ENCODE measurements at regions not wholly inside any gene's neighbourhood (a gene's known extent, or its start where the extent isn't known, plus 50 kb on each side); places are given as distances from the start of the nearest gene placed in this dataset.

DNA sequence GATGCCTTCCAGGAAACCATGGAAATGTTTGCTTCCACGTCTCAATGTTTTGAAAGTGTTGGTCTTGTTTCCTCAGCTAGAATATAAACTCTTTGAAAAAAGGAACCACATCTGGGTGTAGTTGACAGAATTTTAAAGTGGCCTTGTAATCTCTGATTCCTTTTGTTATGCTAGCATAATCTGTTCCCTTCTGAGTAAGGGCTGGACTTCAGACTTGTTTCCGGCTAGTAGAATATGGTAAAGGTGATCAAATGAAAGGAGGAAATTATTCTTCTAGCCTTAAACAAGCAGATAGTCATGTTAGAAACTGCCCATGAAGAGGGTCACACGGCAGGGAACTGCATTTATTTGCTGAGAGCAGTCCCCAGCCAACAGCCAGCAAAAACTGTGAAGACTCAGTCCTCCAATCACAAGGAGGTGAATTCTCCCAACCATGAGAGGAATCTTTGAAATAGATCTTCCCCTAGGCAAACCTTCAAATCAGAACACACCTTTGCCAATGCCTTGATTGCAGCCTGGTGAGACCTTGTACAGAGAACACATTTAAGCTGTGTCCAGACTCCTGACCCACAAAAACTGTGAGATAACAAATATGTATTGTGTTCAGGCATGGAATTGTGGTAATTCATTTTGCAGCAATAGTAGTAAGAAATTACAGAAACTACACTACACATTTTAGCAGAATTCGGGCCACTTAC, 316.9 kb upstream of the SP8 start:
- no peak for FAIRE-seq
- TF ChIP-seq POLR2A (IDR thresholded peaks at IDR 0.05; ENCODE audit: low read depth, low read length): no peak
- no peak for DNase-seq (ENCODE audit: insufficient read length, low spot score)

DNA sequence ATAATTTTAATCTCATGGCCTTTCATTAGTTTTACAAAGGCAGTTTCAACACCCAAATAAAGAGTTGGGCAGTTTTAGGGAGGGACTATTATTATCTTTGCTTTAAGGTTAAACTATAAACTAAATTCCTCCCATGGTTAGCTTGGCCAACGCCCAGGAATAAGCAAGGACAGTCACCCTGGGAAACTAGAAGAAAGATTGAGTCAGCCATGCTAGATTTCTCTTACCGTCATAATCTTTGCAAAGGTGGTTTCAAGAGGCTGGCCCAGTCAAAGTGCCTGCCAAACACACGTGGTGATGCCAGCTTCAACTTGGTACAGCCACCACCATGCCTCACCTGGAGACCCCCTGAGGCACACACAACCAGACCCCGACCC, 317.4 kb upstream of the SP8 start:
- FAIRE-seq: no peak
- DNase-seq (ENCODE audit: insufficient read length, low spot score): no peak
- no peak for TF ChIP-seq POLR2A (IDR thresholded peaks at IDR 0.05; ENCODE audit: low read depth, low read length)

DNA sequence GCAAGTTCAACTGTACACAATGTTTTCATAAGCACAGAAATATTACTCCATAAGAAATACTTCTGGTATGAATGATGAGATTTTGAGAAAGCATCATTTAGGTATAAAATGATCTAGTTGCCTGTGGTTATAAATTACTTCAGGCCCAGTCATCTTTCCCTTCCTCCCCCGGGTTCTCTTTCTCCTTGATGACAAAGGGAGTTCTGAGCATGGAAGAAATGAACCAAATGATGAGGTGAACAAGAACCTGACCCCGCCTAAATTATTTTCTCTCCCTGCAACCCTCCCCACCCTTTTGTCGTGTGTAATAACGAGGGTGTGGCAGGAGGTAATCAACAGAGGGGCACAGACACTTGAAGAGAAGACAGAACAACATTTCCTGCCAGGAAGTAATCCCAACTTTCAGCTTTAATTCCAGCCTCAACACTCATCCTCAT, 319.6 kb upstream of the SP8 start:
- DNase-seq (ENCODE audit: insufficient read length, low spot score) (no peak), FAIRE-seq (no peak)
- no peak for TF ChIP-seq POLR2A (IDR thresholded peaks at IDR 0.05; ENCODE audit: low read depth, low read length)

GRCh38 chr7:21107101-21107500, 320.4 kb upstream of the SP8 start:
- no peak for DNase-seq (ENCODE audit: insufficient read length, low spot score)
- FAIRE-seq: no peak
- no peak for TF ChIP-seq POLR2A (IDR thresholded peaks at IDR 0.05; ENCODE audit: low read depth, low read length)

GRCh38 chr7:21108182-21108581, 319.7 kb upstream of the SP4 start:
- DNase-seq (ENCODE audit: insufficient read length, low spot score) (no peak), FAIRE-seq (no peak)
- no peak for TF ChIP-seq POLR2A (IDR thresholded peaks at IDR 0.05; ENCODE audit: low read depth, low read length)

- DNase-seq (ENCODE audit: insufficient read length, low spot score): no peak
- TF ChIP-seq POLR2A (IDR thresholded peaks at IDR 0.05; ENCODE audit: low read depth, low read length): no peak
- no peak for FAIRE-seq
Observed at GRCh38 chr7:21113609-21114415, 314.1 kb upstream of the SP4 start.

- no peak for DNase-seq (ENCODE audit: insufficient read length, low spot score)
- no peak for TF ChIP-seq POLR2A (IDR thresholded peaks at IDR 0.05; ENCODE audit: low read depth, low read length)
- no peak for FAIRE-seq
Observed at GRCh38 chr7:21123586-21123985, 304.3 kb upstream of the SP4 start.

GRCh38 chr7:21125297-21125696, 302.6 kb upstream of the SP4 start:
- no peak for DNase-seq (ENCODE audit: insufficient read length, low spot score)
- FAIRE-seq: no peak
- TF ChIP-seq POLR2A (IDR thresholded peaks at IDR 0.05; ENCODE audit: low read depth, low read length): no peak

DNA sequence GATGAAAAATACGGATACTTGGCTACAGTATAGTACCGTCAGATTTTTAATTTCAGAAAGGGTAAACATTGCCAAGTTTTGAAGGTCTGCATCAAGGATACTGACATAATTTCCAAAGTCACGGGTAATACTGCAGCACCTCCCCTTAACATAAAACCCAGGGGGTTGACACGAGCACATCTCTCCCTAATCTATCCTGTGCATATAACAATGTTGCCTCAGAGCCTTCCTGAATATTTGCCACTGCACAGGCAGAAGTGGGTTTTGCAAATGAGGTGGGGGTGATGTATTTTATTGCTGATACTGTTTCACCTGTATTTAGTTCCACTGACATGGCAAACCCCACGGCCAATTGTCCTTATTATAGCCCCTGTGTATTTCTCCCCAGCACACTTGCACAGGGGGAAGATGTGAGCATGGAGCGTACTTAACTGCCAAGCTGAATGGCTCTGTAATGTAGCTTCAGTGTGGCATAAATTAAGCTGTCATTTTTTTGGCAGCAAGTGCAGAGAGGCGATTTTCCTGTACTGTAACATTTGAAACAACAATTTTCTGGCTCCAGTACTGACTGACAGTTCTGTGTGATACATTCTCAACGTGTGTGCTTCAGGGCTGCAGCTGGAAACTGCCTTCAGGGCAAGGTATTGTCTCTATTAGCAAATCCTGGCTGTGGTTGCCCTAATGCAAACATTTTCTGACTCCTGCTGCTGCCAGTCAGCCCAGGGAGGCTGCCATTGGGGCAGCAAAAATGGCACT, 299.6 kb upstream of the SP4 start:
- no peak for DNase-seq (ENCODE audit: insufficient read length, low spot score)
- no peak for TF ChIP-seq POLR2A (IDR thresholded peaks at IDR 0.05; ENCODE audit: low read depth, low read length)
- FAIRE-seq: no peak

- FAIRE-seq (no peak), DNase-seq (ENCODE audit: insufficient read length, low spot score) (no peak)
- no peak for TF ChIP-seq POLR2A (IDR thresholded peaks at IDR 0.05; ENCODE audit: low read depth, low read length)
Observed at GRCh38 chr7:21131897-21132296, 296.0 kb upstream of the SP4 start.

- no peak for TF ChIP-seq POLR2A (IDR thresholded peaks at IDR 0.05; ENCODE audit: low read depth, low read length)
- DNase-seq (ENCODE audit: insufficient read length, low spot score) (no peak), FAIRE-seq (no peak)
Observed at GRCh38 chr7:21134631-21135030, 293.3 kb upstream of the SP4 start.

- DNase-seq (ENCODE audit: insufficient read length, low spot score) (no peak), FAIRE-seq (no peak)
- no peak for TF ChIP-seq POLR2A (IDR thresholded peaks at IDR 0.05; ENCODE audit: low read depth, low read length)
Observed at GRCh38 chr7:21135437-21135836, 292.4 kb upstream of the SP4 start.

- no peak for TF ChIP-seq POLR2A (IDR thresholded peaks at IDR 0.05; ENCODE audit: low read depth, low read length)
- FAIRE-seq (no peak), DNase-seq (ENCODE audit: insufficient read length, low spot score) (no peak)
Observed at GRCh38 chr7:21137640-21138039, 290.2 kb upstream of the SP4 start.

DNA sequence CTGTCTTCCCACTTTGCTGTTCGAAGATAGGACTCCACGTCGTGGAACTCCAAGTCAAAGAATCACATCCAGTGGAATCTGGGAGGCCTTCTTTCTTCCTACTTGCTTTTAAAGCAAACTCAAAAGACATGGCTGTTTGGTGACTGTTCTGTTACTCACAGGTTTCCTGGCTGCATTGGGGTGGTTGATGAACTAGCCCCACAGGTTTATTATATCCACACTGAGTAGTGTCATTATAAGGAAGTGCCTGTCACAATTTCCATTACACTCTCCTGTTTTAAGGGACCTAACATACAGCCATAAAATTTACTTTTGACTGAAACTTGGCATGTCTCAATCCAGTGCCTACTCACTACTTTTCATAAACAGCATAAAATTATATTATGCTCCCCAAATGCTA, 287.3 kb upstream of the SP4 start:
- no peak for FAIRE-seq
- no peak for TF ChIP-seq POLR2A (IDR thresholded peaks at IDR 0.05; ENCODE audit: low read depth, low read length)
- no peak for DNase-seq (ENCODE audit: insufficient read length, low spot score)
